ENCODE measurements at regions not wholly inside any gene's neighbourhood (a gene's known extent, or its start where the extent isn't known, plus 50 kb on each side); places are given as distances from the start of the nearest gene placed in this dataset.

GRCh38 chr1:14535619-14536355 is 62.7 kb upstream of the KAZN start (continued):
- TF ChIP-seq KAT2B (IDR thresholded peaks at IDR 0.05; ENCODE audit: borderline replicate concordance, low read depth, low read length) (no peak), TEAD3 (CRISPR knock-in tag; optimal IDR thresholded peaks at IDR 0.05; ENCODE audit: borderline replicate concordance) (peak; percentile 81), HCFC1 (IDR thresholded peaks at IDR 0.05; ENCODE audit: low read depth, low read length) (no peak), EED (CRISPR knock-in tag; IDR thresholded peaks at IDR 0.05) (no peak), MEF2D (CRISPR knock-in tag; IDR thresholded peaks at IDR 0.05) (no peak), EP300 (IDR thresholded peaks at IDR 0.05; ENCODE audit: low read depth in 2 of 2, low read length in 2 of 2) (0 out of 4 replicates have a peak, but pooled peaks of 1 of the 2 experiments have one; percentile 27), EP300 (CRISPR knock-in tag; IDR thresholded peaks at IDR 0.05; ENCODE audit: borderline replicate concordance) (no peak), ZNF17 (CRISPR knock-in tag; IDR thresholded peaks at IDR 0.05) (no peak), BCL6 (CRISPR knock-in tag; IDR thresholded peaks at IDR 0.05) (0 out of 2 replicates have a peak, but pooled peaks have one; percentile 16), ONECUT2 (CRISPR knock-in tag; IDR thresholded peaks at IDR 0.05) (no peak), ELF1 (CRISPR knock-in tag; IDR thresholded peaks at IDR 0.05) (no peak), SAP130 (CRISPR knock-in tag; IDR thresholded peaks at IDR 0.05; ENCODE audit: low read depth) (peak; percentile 35; the same call in 1 of the 2 replicates), ZNF549 (CRISPR knock-in tag; IDR thresholded peaks at IDR 0.05) (no peak), SRF (IDR thresholded peaks at IDR 0.05; ENCODE audit: low read depth, low read length) (peak; percentile 60), JUN (CRISPR knock-in tag; IDR thresholded peaks at IDR 0.05) (no peak), KIAA2018 (CRISPR knock-in tag; IDR thresholded peaks at IDR 0.05; ENCODE audit: borderline replicate concordance) (no peak), ZNF883 (CRISPR knock-in tag; IDR thresholded peaks at IDR 0.05; ENCODE audit: not compliant biosample characterization) (no peak), ZFP37 (CRISPR knock-in tag; IDR thresholded peaks at IDR 0.05; ENCODE audit: borderline replicate concordance) (no peak), BRD4 (CRISPR knock-in tag; IDR thresholded peaks at IDR 0.05) (no peak), TFAP4 (IDR thresholded peaks at IDR 0.05; ENCODE audit: borderline replicate concordance, low read depth) (peak; percentile 87; the same call in 1 of the 2 replicates), THYN1 (CRISPR knock-in tag; IDR thresholded peaks at IDR 0.05; ENCODE audit: borderline replicate concordance, low read depth) (no peak), ZFYVE20 (CRISPR knock-in tag; IDR thresholded peaks at IDR 0.05; ENCODE audit: borderline replicate concordance, low read depth) (no peak), SMAD1 (CRISPR knock-in tag; IDR thresholded peaks at IDR 0.05; ENCODE audit: borderline replicate concordance, low read depth) (no peak), DR1 (CRISPR knock-in tag; IDR thresholded peaks at IDR 0.05) (no peak)
